NCI-H748 (cell line): ENCODE measurements at regions not wholly inside any gene's neighbourhood (a gene's known extent, or its start where the extent isn't known, plus 50 kb on each side); places are given as distances from the start of the nearest gene placed in this dataset.
"Not testable (repeated sequence)": the region's sequence is repeated elsewhere in the genome, so short reads cannot be mapped to it uniquely, and the experiment has no call there.

ENCODE experiments used
- DNase-seq: peaks from one replicate; lab custom pipeline; 2025; ENCODE audit not compliant: unreplicated experiment; lab: John Stamatoyannopoulos, UW

DNA sequence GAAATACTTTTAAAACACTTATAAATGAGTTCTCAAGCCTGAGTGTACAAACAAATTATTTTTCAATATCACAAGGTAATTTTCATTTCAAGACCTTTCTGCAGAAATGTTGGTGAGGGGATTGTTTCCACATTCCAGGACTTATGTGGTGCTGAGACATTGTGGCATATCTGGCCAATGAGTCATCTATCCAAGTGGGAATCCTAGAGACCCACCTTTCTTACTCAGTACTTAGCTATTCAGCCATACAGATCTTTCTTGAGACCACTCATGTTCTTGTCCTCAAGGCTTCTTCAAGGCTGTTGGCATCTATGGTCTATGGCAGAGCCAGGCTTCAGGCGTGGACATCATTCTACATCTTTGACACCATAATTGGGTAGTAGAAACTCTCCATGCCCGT lies 225.4 kb downstream of the DKK1 start:
- no peak for DNase-seq

DNA sequence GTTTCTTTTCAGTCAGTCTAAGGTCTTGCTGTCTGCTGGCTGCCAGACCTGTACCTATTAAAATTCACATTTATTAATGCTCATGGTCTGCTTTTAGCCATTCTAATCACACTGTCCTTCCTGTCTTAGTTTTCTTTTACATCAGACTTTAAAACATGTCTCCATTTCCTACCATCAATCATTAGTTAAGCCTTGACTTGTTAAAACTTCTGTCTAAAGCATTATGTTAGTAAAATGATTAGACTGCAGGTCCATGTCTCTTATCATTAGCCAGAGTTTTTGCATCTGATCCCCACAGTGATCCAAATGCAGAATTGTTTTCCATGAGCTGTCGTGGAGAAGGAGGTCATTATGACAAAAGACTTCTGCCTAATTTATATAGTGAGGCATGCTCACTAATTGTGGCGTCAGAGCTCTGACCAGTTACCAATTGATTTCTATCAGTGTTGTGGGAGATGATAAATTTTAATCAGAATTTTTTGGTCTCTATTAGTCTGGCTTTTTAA lies 226.5 kb downstream of the DKK1 start:
- no peak for DNase-seq

DNA sequence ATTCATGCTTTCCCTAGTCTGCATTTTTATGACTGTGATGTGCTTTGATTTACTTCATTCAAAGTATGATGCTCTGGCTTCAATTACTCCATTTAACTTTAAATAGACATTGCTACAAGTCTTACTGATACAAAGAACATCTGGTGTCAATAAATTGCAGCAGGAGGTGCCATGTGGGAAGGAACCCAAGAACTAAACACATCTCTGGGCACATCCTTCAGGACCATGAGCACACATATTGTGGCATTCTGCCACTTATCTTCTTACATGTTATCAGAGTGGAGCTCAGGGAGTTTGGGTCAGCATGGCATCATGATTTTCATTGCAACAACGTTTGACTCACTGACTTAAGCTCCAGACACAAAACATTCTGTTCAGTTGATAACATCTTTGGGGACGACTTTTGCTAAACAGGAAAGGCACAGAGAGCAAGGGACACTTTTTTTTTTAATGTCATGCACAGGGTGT lies 227.0 kb downstream of the DKK1 start:
- no peak for DNase-seq

DNA sequence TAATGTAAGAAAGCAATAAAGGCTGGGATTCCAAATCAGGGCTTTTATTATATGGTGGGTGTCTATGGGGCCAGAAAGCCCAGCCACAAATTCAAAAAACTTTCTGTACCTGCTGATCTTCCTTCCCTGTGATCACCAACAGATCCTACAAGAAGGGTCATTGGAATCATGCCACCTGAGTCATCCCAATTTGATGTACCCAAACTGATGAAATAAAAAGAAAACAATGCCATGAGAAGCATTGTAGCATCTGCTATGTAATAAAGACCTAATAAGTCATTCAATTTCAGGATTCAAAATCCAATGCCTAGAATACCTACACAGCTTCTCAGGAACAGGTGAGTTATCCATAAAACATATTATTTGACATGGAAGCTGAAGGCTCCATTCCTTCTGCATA lies 228.8 kb downstream of the DKK1 start:
- DNase-seq = no peak

DNA sequence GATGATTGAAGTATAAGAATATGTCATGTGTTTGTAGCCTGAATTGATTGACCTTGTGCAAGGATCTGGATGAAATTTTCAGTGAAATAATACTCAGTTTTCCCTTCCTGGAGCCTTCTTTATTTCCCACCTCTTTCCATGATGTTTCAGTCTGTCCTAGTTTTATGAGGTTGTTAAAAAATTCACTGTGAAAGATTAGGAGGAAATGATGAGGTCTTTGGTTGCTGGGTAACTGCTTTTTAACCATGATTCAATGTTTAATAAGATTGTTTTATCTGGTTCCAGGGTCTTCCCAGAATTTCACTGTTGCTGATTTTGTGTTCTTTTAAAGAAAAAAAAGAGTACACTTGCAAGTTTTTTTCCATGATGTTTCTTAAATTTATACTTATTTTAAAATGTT lies 221.5 kb downstream of the MBL2 start:
- DNase-seq = no peak

DNA sequence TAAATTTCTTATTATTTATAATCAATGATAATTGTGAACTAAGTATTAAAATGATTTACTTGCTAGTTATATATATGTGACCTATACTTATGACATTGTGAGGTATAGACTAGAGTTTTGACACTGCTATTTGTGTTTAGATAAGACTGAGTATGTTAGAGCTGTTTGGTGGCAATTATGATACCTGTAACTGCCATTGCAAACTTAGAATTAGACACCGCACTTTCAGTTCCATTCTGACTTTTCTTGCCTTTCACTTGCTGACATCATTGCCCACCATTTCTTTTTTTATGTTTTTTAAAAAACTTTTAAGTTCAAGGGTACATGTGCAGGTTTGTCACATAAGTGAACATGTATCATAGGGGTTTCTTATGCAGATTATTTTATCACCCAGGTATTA lies 214.5 kb downstream of the MBL2 start:
- no peak for DNase-seq

DNA sequence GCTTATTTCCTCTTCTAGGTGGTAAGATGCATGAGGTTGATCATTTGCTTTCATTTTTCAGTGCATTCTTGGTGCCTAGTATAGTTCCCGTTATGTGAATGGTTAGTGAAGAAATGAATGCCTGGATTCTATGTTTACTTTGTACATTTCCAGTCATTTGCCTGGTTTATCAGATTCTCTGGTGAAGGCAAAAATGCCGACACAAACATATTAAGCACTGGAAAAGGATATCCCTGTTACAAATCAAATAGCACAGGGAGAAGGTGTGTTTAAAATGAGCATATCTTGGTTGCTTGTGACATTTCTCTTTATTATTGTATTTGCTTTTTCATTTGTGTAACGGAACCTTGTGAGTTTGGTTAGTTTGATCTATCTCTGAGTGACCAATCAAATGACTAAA lies 211.3 kb downstream of the MBL2 start:
- no peak for DNase-seq

DNA sequence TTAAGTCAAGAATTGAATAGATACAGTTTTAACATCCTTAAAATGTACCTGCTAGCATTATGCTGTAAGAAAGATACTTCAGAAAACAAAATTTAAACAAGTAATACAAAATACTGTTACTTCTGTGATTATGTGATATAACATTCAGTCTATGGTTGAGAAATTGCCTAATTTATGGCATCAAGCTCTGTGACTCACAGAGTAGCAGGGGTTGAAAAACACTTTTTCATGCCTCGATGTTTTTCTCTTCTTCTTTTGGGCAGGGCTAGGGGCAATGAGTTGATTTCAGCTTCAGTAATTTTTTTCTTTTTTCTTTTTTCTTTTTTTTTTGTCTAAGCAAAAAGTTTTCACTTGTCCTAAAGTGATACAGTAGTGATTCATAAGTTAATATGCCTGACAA lies 209.2 kb downstream of the MBL2 start:
- no peak for DNase-seq

DNA sequence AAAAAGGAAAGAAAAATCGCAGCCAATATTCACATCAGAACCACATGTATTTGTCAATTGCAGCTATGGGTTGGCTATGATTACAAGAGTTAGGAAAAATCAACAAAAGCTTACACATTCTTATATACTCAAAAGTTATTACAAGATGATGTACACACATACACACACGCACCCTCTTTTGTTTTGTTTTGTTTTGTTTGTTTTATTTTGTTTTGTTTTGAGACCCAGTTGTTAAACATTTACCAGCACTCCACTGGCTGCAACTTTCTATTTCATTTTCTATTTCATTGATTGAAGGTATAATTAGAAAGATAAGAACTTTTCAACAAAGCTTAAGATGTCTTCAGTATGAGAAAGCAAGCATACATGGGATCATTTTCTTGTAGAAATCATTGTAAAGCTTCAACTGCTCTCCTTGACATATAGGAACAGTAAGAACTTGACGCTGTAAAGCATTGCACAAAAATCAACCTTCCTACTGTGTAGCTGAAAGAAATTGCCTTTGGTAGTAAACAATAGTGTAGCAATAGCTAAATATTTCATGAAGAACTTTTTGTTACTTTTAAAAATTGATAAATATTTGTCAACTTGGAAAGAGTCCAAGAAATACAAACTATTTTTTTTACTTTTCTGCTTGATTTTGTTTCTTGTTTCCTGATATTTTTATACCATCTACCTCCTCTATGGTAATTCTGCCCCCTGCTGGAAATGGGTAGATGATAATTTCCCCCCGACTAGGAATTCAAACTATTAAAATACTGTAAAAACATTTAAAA lies 205.9 kb downstream of the MBL2 start:
- DNase-seq = no peak

DNA sequence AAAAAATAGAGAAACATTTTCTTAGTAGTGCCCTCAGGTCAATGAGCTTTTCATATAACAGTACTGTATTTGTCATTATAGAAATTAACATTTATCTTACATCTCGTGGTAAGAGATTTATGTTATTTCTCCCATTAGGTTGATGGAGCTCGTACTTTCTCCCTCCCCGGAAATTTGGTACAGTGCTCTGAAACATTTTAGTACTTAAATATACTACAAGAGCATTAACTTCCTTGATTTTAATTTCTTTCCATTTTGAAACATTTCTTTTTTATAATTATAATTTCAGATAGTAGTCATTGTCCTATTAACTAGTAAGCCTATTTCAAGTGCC lies 205.4 kb downstream of the MBL2 start:
- no peak for DNase-seq

DNA sequence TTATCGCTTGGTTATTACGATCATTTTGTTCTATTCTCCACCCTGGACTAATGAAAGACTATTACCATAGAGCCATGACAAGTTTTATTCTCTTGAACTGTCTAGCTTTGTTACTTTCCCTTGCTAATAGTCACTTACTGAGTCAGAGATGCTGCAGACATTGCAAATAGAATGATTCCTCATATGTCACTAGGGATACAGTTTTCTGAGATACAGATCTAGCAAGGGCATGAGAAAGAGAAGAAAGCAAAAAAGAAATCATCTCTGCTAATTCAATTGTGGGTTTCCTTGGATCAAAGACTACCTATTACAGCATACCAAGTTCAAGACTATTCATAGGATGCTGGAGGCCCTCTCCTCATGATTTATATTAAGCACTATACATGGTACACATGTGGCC lies 204.3 kb downstream of the MBL2 start:
- DNase-seq = no peak

DNA sequence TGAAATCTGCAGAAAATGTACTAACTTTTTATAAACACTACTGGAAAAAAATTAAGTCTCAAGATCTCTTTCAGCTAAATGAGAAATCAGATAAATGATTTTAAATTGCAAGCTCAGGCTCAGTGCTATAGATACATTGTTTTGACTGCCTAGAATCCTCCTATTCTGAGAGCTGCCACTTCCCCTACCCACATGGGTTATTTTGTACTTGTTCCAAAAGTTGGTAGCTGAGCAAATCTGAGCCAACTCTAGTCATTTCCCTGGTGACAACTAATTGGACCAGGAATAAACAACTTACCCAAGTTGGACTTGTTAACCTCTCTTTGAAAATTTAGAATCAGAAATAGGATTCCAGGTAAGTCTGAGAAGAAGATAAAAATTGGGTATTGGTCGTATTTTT lies 202.1 kb downstream of the MBL2 start:
- DNase-seq = no peak

DNA sequence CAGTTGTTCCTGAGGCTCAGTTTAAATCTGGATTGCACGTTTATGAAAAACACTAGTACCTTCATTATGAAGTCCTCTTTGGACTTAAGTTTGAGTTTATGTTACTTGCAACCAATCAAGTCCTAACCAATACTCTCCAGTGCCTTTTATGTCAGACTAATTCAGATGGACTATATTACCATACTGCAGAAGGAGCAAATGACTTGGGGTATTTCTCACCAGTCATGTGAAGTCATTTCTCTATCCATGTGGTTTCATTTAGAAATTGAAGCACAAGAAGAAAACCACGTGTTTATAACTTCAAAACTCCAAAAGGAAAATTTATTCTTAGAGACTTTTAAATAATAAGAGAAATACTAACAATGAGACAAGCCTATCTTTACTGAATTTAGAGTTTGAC lies 201.6 kb downstream of the MBL2 start:
- DNase-seq = no peak

DNA sequence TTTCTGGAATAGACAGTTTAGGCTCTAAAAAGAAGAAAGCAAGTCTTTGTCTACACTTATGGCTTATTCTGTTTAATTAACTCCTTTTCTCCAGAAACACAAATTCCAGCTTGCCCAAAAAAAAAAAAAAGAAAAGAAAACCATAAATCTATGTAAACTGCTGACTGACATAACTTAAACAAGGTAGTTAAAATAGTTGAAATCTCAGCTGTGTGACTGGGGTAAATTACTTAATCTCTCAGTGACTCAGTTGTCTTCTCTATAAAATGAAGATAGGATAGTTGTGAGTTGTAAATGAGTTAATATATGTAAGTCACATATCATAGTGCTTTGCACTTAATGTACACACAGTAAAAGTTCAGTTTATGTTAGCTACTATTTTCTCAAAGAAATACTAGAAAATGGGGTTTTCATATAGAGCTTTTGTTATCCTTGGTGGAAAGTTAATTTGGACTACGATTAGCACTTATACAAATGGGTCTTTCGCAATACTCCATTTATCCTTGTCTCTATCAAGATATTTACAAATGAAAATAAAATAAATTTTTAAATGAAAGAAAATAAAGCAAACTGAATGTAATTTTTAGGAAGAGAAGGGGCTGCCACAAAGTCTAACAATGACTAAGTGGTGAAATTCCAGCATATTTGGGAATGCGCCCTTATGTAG lies 200.9 kb downstream of the MBL2 start:
- DNase-seq = no peak

DNA sequence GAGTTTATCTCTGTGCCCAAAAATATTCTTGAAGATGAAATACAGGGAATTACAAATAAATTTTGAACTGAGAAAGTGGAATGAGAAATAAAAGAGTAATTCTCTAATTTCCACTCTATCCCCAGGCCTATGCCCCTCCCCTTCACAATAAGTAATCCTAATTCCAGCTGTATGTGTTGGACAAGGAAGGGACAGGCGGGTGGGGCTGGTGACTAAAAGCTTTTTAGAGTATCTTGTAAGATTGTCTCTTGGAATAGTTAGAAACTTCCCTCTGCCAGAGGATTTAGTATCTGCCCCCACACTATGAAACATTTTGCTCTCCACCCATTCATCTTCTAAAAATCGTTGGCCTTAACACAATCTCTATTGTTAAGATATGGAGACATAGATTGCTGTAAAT lies 199.2 kb downstream of the MBL2 start:
- DNase-seq = no peak

DNA sequence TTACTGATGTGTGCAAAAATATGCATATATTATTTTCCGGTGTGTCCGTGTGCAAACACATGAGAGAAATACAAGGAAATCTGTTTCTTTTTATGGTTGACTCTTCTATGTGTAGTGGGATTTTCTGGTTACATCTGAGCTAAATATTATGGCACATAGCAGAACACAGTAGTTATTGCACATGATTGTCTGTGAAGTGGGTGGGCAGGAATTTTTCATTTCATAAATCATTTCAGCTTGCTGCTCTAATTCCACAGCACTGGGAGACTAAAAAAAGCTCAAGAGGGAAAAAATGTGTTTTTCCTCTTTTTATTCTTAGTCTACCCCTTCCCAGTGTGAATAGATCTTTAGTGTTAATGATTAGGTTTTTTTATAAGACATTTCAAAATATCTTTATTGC lies 197.9 kb downstream of the MBL2 start:
- DNase-seq = no peak

DNA sequence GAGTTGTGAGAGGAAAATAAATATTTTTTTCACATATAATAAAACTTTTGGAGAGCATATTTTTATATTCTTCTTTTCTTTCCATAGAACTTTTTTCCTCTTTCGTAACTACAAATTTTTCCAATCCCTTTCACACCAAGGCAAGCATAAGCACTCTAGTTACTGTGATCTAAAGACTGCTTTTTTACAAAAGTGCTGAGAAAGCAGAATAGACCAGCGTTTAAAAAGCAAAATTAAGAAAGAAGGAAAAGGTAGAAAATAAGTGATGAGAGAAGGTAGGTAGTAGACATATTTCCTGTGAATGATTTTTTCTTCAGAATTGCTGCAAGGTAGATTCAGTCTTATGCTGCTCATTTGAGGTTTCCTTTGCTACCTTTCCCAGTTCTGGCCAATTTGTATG lies 195.5 kb downstream of the MBL2 start:
- no peak for DNase-seq

DNA sequence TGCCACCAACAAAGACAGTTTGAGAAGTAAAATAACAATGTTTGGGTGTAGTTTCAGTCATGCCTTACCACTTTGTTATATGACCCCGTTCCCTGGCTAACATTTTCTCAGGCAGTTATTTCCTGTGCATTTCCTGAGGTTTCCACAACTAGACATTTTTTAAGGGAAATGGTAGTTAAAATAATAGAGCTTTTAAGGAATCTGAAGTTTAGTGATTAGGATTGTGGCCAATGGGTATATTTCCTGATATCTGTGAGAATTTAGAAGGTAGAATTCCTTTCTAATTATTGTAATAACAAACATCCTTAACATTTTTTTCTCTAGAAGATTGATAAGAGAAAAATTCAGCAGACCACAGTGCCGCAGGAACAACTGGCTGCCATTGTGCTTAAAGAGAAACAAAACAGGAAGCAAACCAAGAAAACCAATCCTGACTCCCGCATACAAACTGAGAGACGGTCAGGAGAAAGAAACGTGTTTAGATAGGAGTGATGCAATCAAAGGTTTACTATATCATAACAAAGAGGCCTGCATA lies 193.6 kb downstream of the MBL2 start:
- no peak for DNase-seq

DNA sequence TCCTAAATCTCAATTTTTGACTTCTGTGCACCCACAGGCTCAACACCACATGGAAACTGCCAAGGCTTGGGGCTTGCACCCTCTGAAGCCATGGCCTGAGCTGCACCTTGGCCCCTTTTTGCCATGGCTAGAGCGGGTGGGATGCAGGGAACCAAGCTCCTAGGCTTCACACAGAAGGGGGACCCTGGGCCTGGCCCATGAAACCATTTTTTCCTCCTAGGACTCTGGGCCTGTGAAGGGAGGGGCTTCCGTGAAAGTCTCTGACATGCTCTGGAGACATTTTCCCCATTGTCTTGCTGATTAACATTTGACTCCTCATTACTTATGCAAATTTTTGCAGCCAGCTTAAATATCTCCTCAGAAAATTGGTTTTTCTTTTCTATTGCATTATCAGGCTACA lies 190.9 kb downstream of the MBL2 start:
- not testable (repeated sequence) for DNase-seq

DNA sequence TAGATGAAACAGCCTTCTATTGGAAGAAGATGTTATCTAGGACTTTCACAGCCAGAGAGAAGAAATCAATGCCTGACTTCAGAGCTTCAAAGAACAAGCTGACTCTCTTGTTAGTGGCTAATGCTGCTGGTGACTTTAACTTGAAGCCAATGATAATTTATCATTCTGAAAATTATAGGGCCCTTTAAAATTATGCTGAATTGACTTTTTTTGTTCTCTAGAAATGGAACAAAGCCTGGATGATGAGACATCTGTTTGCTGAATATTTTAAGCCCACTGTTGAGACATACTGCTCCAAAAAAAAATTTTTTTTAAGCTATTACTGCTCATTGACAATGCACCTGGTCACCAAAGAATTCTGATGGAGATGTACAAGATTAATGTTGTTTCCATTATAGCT lies 189.2 kb downstream of the MBL2 start:
- no peak for DNase-seq

DNA sequence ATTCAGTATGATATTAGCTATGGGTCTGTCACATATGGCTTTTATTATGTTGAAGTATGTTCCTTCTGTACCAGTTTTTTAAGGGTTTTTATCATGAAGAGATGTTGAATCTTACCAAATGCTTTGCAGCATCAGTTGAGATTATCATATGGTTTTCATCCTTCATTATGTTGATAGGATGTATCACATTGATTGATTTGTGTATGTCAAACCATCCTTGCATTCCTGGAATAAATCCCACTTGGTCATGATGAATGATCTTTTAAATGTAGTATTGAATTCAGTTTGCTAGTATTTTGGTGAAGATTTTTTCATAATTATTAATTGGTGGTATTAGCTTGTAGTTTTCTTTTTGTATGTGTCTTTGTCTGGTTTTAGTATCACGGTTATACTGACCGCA lies 185.9 kb downstream of the MBL2 start:
- no peak for DNase-seq

DNA sequence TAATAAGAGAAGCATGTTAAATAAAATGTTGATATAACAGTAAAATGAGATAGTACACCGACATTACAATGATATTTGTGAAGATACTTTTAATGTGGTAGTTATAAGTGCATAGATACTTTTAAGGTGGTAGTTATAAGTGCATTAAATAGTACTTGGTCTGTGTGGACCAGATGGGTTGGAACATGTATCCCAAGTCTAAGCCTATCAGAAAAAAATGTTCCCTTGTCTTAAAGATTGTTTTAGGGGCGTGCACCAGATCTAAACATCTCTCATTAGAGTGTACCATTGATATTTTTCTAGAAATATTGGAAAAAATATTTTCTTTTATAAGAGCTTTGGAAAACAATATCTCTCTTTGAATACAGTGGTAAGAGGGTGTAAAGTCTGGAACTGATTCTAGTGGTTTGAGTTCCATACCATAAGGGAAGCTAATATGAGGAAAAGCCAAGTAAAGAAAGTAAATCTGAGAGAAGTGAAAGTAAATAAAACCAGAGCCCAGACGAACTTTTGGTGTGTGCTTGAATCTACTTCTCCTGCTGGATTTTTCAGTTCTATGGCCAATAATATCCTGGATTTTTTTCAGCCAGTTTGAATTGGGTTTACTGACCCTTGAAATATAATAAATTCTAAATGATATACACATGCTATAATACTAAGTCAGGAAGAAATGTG lies 175.3 kb downstream of the MBL2 start:
- no peak for DNase-seq
